HepG2 (cell line): ENCODE measurements at regions not wholly inside any gene's neighbourhood (a gene's known extent, or its start where the extent isn't known, plus 50 kb on each side); places are given as distances from the start of the nearest gene placed in this dataset.

ENCODE experiments used
- AHDC1 ChIP-seq: sonication (generic); formaldehyde crosslinking; IDR thresholded peaks from 2 replicates; pipeline ENCODE4 v1.5.1; 2020; ENCODE audit warnings: mild to moderate bottlenecking, missing genetic modification reagents, borderline replicate concordance
- ASH2L ChIP-seq: fragments of 300-600, 200-600 bp; sonication (generic); IDR thresholded peaks from 2 replicates; pipeline ENCODE4 v1.7.0; 2017; ENCODE audit warnings: low read depth, mild to moderate bottlenecking, moderate library complexity, mixed read lengths, low read length; ENCODE audit not compliant: insufficient read length
- ONECUT2 ChIP-seq: sonication (generic); formaldehyde crosslinking; IDR thresholded peaks from 2 replicates; pipeline ENCODE4 v1.4.0; 2020; ENCODE audit warnings: missing genetic modification reagents
- PPARG ChIP-seq: conservative IDR thresholded peaks from 2 replicates; pipeline ENCODE4 v1.6.1; 2016; ENCODE audit warnings: missing biosample characterization, missing genetic modification reagents
- SIX4 ChIP-seq: sonication (generic); formaldehyde crosslinking; IDR thresholded peaks from 2 replicates; pipeline ENCODE4 v1.4.0; 2020; ENCODE audit warnings: missing genetic modification reagents
- ZFP41 ChIP-seq: sonication (generic); formaldehyde crosslinking; IDR thresholded peaks from 2 replicates; pipeline ENCODE4 v1.4.0; 2020; ENCODE audit warnings: mild to moderate bottlenecking, missing genetic modification reagents, borderline replicate concordance
- ZNF253 ChIP-seq: sonication (generic); formaldehyde crosslinking; IDR thresholded peaks from 2 replicates; pipeline ENCODE4 v1.8.0; 2022; ENCODE audit warnings: mild to moderate bottlenecking, missing genetic modification reagents, borderline replicate concordance
- ZNF589 ChIP-seq: sonication (generic); formaldehyde crosslinking; conservative IDR thresholded peaks from 2 replicates; pipeline ENCODE4 v1.8.0; 2022; ENCODE audit warnings: mild to moderate bottlenecking, moderate library complexity, missing genetic modification reagents
- TF ChIP-seq, protein P1 (sequence below): sonication (generic); IDR thresholded peaks from 2 replicates; pipeline ENCODE4 v1.6.1; 2016; ENCODE audit warnings: low read depth, borderline replicate concordance
- TF ChIP-seq, protein P2 (sequence below): sonication (generic); formaldehyde crosslinking; IDR thresholded peaks from 2 replicates; pipeline ENCODE4 v1.5.0; 2020; ENCODE audit warnings: mild to moderate bottlenecking, missing genetic modification reagents
- TF ChIP-seq, protein P3 (sequence below): sonication (generic); formaldehyde crosslinking; IDR thresholded peaks from 2 replicates; pipeline ENCODE4 v1.8.1; 2023; ENCODE audit warnings: mild to moderate bottlenecking, missing genetic modification reagents
- TF ChIP-seq, protein P4 (sequence below): IDR thresholded peaks from 2 replicates; pipeline ENCODE4 v1.6.1; 2016

DNA sequence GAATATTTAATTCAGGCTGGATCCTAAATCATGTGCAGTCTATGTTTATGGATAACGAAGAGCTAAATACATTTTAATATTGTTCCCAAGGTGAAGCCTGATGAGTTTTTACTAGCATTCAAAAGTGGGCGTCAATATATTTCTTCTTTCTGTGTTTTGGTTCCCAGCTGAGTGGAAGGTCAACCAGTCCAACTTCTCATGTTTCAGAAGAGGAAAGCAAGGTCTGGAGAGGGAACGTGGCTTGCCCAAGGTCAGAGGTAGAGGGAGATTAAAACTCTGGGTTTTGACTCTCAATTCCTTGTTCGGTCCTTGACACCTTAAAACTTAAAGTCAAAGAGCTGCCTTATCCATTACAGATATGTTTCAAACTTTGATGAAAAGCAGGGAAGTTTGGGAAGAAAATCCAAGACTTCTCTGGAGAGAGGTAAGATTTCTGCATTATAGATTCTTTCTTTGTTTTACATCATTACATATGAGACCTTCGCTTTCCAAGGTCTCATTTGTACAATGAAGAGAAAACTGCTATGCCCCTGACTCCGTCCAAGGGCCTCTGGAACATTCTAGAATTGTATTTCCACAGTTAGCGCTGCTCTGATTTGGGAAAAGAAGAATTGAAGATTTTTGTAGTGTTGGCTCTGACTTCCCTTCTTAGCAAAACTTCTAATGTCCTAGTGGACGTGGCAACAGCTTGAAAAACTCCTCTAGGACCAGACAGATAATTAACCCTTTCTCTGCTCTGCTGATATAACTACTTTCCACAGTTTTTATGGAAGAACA, 57.7 kb upstream of the HES1 start (continued):
- TF ChIP-seq ZFP41 (CRISPR knock-in tag) (no peak), AHDC1 (CRISPR knock-in tag) (peak; percentile 28; the same call in 1 of the 2 replicates), ZNF253 (no peak), PPARG (CRISPR knock-in tag) (no peak), ASH2L (no peak), ONECUT2 (CRISPR knock-in tag) (no peak), SIX4 (peak; percentile 86; the same call in 1 of the 2 replicates), ZNF589 (CRISPR knock-in tag) (no peak)
- TF ChIP-seq, protein P1, sequence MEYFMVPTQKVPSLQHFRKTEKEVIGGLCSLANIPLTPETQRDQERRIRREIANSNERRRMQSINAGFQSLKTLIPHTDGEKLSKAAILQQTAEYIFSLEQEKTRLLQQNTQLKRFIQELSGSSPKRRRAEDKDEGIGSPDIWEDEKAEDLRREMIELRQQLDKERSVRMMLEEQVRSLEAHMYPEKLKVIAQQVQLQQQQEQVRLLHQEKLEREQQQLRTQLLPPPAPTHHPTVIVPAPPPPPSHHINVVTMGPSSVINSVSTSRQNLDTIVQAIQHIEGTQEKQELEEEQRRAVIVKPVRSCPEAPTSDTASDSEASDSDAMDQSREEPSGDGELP = peak; percentile 78
- TF ChIP-seq, protein P2, sequence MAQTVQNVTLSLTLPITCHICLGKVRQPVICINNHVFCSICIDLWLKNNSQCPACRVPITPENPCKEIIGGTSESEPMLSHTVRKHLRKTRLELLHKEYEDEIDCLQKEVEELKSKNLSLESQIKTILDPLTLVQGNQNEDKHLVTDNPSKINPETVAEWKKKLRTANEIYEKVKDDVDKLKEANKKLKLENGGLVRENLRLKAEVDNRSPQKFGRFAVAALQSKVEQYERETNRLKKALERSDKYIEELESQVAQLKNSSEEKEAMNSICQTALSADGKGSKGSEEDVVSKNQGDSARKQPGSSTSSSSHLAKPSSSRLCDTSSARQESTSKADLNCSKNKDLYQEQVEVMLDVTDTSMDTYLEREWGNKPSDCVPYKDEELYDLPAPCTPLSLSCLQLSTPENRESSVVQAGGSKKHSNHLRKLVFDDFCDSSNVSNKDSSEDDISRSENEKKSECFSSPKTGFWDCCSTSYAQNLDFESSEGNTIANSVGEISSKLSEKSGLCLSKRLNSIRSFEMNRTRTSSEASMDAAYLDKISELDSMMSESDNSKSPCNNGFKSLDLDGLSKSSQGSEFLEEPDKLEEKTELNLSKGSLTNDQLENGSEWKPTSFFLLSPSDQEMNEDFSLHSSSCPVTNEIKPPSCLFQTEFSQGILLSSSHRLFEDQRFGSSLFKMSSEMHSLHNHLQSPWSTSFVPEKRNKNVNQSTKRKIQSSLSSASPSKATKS (CRISPR knock-in tag) = no peak
- TF ChIP-seq, protein P3, sequence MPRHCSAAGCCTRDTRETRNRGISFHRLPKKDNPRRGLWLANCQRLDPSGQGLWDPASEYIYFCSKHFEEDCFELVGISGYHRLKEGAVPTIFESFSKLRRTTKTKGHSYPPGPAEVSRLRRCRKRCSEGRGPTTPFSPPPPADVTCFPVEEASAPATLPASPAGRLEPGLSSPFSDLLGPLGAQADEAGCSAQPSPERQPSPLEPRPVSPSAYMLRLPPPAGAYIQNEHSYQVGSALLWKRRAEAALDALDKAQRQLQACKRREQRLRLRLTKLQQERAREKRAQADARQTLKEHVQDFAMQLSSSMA (CRISPR knock-in tag) = no peak
- TF ChIP-seq, protein P4, sequence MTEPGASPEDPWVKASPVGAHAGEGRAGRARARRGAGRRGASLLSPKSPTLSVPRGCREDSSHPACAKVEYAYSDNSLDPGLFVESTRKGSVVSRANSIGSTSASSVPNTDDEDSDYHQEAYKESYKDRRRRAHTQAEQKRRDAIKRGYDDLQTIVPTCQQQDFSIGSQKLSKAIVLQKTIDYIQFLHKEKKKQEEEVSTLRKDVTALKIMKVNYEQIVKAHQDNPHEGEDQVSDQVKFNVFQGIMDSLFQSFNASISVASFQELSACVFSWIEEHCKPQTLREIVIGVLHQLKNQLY (CRISPR knock-in tag) = no peak
- TF ChIP-seq, all 625 proteins: peak for 11
